ENCODE measurements at regions not wholly inside any gene's neighbourhood (a gene's known extent, or its start where the extent isn't known, plus 50 kb on each side); places are given as distances from the start of the nearest gene placed in this dataset.
"Not testable (repeated sequence)": the region's sequence is repeated elsewhere in the genome, so short reads cannot be mapped to it uniquely, and the experiment has no call there.

DNA sequence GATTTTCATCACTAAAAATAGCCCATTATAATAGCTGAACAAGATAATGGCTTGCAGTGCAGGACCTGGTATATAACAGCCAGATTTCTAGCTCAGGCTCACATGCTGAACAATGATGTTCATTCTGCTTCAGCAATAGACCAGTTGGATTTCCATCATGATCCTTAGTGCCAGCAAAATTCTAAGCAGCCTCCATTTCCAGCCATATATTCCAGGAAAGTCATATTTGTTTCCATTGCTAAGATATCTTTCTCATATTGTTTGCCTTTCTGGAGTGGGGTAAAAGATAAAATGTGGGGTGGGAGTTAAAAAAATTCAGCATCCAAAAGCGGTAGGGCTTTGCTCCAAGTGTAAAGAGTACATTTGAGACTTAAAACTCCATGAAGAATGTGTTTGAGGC is 2344.1 kb downstream of the PCDH7 start:
- no peak for DNase-seq

DNA sequence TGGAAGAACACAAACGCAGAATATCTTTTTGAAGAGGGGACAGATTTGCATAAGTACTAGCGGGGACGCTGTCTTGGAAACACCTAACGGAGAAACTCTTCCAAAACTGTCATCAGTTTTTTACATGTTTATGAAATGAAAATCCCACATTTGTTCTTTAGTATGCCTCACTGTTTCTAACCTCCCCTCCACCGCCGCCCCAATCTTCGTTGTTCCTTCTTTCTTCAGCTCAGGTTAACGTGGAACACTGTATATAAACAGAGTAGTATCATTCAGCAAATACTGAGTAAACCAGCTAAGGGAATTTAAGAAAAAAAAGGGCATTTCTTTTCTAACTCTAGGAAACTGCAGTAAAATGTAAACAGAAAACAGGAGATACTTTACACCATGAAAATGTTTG is 2345.6 kb downstream of the PCDH7 start:
- DNase-seq: no peak

DNA sequence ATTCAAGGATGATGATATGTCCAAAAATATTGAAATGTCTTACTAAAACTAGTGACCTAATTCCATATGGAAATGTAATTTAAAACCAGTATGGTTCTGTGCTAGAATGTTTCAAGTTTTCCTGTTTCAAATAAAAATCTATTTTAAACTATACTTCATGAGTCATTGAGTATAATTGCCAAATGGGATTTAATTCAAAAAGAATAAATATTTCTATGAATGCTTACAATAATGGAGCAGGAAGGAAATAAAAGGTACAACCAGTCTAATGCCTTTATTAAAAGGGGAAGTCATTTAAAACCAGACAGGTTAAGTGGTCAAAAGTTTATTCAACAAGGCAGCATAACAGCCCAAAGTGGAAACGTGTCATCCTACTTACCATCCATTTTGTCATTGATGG is 2347.1 kb downstream of the PCDH7 start:
- DNase-seq: no peak

DNA sequence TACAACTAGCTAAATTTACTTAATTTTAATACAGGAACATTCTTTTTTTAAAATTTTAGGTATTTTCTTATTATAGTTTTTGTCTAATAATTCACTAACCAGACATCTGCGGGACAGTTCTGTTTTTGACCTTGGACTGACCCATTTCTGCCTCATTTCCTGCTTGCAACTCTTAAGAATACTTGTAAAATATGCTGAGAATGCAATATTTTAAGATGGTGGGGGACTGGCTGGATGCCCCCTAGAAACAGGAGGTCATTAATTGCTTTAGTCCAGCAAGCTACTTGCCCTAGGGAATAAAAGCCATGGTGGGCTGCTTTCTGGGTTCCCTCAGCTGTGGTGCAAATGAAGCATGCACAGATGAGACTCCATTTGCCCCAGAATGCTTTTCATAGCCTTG is 2348.4 kb downstream of the PCDH7 start:
- DNase-seq: no peak

DNA sequence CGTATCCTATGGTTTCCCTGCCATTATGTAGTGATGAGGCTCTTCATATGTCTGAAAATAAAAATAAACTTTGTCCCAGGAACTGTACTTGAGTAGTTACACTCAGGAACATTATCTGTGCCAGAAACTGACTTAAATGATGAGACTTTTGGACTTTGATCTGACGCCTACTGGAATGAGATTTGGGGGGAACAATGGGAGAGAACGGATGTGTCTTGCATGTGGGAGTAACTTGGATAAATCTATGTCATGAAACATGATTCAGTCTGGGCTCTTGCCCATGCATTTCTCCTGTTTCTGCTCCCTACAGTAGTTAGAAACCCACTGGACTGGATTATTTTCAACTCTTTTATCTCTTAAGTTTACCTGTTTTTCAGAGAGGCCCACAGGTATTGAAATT is 2351.4 kb downstream of the PCDH7 start:
- no peak for DNase-seq

DNA sequence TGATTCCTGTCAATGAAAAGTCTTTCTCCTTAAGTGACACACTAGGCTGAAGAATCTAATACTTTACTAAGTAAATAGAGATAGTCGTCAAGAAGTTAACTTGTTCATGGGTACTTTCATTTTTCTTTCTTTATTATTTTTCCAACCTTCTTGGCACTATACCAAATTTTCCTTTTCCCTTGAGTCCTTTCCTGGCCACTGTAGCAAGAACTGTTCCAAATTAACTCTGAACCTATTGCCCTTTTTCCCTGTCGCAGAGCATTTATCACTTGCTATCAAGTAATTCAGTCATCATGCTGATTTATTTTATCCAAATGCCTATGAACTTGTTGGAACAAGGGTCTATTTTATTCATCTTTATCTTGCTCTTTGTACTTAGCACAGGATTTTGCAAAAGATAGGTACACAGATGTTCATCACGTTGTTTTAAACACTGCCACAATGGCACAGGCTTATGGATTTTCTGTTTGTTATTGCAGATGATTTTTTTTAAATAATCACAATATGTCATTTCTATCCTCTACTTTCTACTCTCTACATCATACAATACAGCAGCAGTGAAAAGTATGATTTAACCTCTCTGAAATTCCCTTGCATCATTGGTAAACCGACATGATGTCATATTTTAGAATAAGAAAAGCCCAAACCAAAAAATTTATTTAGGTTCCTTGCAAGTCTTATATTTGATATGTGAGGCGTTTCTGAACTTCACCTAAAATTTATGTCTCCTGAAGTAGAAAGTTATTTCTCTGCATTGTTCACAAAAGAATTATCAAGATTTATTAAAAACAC is 2352.3 kb downstream of the PCDH7 start:
- DNase-seq: no peak

DNA sequence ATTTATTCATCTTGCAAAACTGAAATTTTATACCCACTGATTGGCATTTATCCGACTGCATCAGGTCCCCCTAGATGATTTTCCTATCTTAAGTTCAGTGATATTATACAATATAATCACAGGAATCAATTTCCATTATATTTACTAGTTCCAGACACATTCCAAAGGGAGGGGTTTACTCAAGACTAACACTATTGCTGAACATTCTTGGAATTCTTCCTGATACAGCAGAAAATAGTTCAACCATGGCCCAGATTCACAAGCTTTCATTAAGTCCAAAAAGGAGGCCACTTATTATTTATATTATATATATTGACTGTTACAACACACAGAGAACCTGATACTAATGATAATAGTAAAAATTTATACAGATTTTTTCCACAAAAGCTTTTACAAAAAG is 2353.6 kb downstream of the PCDH7 start:
- no peak for DNase-seq

DNA sequence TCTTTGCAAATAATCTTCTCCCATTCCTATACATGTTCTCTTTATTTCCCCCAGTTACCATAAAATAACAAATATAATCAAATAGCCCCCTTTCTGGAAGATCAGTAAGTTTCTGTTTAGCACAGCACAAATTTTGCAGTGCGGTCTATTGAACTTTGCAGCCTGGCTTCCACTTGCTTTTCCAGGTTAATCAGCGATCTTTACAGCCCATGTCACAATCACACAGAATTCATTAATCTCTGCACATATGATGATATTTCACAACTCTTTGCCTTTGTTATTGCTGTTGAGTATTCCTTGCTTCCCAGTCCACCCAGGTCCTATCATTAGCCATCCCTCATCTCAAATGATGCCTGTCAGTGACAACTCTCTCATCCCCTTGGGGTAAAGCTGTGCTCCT is 2358.0 kb downstream of the PCDH7 start:
- DNase-seq: no peak

DNA sequence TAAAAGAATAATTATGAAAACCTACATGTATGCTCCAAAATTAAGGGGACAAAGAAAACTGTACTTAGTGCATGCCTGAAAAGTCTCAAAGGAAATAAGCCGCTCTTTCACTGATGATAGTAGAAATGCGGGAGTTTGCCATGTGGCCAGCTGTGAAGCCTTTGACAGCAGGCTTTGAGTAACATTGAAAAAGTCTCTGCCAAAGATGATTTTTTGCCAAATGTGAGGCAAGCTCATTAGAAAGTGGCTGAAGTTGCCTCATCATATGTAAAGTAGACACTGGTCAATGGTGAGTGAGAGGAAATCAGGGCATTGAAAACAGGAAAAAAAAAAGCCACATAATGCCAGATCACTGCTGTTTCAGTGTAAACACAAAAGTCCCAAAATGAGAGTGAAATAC is 2360.1 kb downstream of the PCDH7 start:
- DNase-seq: no peak

DNA sequence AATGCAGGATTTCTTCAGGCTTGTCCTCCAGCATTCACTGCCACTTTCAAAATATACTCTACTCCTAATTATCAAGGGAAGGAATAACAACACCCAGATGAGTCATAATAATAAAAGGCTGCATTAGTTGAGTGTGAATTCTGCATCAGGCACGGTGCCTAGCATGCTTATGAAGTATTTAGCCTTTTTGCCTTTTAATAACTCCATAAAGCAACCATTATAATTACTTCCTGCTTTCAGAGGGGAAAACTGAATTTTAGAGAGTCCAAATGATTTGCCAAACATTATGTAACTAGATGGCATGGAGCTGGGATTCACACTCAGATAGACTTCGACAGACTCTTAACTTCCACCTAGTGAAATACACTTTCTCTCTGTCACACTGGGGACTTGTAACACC is 2365.5 kb downstream of the PCDH7 start:
- no peak for DNase-seq

DNA sequence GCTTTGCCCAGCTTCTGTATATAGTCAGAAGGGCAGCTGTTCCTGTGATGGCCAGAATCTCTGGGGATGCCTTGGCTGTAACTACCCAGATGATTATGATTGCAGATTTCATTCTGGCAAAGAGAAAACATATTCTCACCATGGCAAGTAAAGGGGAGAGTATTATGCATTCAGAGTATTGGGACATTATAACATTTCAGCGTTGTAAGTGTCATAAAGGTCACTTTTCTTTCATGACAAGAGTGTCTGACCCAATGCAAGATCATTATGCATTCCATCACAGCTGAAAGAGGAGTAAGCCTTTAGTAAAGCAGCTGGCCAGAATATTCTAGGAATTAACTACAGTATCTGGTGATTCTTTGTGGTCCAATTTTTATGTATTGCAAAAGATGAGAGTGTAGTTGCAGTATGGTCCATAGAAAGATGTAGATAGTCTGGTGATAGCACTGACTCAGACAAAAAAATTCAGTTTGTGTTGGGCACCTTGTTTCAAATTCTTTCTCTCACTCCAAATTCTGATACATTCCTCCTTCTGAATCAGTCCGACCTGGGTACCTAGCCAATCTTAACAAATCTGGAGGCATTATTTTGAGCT is 2366.3 kb downstream of the PCDH7 start:
- no peak for DNase-seq

DNA sequence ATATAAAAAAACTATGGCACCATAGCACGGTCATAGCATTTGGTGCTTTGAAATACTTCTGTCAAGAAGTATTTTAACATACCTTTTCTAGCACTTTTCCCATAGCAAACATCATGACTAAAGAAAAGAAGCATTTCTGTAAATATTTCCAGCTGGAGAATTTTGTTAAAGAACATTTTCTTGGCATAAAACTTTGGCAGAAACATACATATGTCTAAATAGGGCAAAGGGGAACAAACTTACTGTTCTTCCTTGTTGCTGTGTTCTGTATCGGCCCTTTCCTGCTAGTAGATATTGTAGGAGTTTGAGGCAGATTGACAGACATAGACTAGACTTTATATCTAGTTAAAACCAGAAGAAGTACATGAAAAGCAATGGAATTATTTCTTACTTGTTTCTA is 2368.5 kb downstream of the PCDH7 start:
- no peak for DNase-seq

DNA sequence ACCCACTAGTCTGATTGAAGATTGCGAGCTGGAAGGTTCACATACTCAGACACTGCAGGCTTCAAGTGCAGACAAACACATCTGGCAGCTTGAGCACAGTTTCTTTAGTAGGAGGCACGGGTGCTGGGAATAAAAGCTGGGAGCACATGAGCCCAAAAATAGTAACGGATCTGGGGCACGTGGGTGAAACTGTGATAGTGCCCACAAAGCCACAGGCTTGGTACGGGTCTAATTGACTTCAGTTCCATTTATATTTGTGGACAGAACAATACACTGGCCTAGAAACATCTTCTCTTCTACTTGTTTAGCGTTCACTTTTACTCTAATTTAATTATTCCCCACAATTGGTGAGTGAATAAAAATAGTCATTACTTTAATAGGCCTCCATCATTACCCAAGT is 2370.7 kb downstream of the PCDH7 start:
- no peak for DNase-seq

DNA sequence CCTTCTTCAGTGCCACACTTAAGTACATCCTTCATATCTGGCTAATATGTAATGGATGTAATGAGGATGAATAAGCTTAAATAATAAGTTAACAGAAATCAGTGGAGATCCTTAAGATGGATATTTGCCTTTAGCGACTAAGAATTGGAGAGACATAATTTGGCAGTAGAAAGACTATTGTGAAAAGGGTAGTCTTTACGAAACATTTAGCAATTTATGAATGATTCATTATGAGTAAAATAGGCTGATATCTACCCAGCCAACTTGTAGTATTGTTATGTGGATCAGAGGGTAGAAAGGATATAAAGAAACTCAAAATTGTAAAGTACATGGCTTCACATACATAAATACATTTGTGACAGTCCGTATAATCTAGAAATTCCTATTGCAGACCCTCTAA is 2371.8 kb downstream of the PCDH7 start:
- DNase-seq: no peak

DNA sequence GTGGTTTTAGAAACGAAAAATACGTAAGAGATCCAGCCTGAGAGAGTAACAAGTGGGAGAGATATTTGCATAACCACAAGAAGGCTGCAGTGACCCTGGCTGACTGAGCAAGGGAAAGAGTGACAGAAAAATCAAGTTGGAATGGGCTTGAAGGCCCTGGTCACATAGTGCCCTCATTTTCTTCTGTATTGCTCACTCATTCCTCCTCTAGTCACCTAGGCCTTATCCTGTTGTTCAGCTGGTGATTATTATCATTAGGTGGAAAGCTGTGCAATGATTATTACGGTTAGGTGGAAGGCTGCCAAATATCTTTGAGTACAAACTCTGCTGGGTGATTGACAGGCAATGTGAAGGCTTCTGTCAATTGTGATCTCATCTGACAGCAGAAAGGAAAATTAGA is 2384.1 kb downstream of the PCDH7 start:
- DNase-seq: no peak

DNA sequence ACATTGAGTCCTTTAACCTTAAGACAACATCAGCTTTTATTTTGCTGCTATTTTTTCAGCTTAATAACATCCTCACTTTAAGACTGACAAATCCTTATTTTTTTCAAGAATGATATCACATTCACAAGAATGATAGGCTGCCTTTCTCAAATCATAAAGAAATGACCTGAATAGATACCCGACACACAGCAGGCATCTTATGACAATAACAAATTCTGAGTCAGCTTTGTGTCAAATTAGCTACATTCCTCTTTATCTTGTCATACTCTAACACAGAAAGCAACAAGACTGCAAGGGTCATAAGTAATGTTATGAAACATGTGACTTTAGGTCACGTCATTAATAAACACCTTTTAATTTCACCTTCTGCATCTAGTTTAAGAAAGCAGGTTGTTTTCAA is 2387.6 kb downstream of the PCDH7 start:
- DNase-seq: no peak

DNA sequence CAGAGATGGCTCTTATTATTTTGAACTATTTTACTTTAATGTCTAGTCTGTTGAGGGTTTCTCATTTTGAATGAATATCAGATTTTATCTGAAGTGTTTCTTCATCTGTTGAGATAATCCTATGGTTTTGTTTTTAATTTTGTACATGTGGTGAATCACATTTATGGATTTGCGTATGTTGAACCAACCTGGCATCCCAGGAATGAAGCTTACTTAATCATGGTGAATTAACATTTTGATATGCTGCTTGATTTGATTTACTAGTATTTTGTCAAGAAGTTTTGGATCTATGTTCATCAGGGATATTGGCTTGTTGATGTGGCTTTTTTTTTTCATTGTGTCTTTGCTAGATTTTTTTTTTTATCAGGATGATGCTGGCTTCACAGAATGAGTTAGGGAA is 2390.9 kb downstream of the PCDH7 start:
- DNase-seq: no peak

DNA sequence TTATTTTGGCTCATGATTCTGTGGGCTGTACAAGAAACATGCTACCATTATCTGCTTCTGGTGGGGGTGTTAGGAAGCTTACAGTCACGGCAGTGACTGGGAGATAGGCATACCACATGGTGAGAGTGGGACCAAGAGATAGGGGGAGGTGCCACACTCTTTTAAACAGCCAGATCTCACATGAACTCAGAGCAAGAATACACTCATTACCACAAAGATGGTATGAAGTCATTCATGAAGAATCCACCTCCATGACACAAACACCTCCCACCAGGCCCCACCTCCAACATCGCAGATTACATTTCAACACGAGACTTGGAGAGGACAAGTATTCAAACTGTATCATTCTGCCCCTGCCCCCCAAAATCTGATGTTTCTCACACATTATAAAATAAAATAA is 2396.7 kb downstream of the PCDH7 start:
- DNase-seq: no peak

DNA sequence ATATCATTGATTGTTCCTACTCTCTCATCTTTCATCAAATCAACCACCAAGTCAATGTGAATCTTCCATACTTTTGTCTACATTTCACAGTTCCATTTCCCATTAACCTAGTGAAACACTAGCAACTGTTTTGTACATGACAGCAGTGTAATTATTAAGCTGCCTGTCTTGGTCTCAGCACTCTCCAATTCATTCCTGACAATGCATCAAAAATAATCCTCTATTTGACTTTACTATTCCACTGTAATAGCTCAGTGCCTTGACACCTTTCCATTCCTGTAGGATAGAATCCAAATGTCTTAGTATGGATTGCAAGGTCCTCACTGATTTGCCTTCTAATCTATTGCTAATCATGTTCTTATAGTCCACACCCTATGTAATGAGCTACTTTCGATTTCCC is 2405.8 kb downstream of the PCDH7 start:
- DNase-seq: no peak

DNA sequence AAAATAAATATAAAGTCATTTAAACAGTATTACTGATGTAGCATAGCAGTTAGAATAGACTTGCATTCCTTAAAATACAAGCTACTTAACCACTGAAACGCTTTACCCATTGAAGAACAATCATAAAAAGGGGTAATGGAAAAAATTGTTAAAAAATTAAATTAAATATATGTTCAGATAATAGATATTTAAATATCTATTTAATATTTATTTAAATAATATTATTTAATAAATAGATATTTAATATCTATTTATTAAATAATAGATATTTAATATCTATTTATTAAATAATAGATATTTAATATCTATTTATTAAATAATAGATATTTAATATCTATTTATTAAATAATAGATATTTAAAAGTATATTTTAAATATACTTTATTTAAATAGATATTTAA is 2410.5 kb downstream of the PCDH7 start:
- DNase-seq: not testable (repeated sequence)

DNA sequence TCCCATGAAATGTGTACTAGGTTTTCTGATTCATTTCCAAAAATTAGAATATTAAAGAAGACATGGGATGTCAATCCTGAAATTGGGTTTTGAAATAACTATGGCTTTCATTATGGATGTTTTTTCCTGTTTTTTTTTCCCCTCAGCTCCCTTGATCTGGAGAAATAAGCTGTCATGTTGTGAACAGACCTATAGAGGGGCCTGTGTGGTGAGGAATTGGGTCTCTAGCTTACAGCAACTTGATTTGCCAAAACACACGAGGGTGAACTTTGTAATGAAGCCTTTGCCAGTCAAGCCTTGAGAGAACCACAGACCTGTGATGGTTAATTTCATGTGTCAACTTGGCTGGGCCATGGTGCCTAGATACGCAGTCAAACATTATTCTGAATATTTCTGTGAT is 2413.6 kb downstream of the PCDH7 start:
- no peak for DNase-seq

DNA sequence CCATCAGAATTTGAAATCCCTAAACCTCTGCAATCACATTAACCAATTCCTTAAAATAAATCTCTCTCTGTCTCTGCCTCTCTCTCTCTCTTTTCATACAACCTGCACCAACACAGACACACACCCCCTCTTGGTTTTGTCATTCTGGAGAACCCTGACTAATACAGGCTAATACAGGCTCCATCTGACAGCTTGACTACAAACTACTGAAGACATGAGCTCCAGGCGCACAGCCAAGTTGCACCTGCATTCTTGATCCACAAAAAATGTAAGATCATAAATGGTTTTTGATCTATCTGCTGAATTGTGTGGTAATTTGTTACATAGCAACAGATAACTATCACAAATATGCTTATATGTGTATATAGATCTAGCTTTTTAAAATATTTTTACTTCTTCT is 2414.2 kb downstream of the PCDH7 start:
- no peak for DNase-seq

DNA sequence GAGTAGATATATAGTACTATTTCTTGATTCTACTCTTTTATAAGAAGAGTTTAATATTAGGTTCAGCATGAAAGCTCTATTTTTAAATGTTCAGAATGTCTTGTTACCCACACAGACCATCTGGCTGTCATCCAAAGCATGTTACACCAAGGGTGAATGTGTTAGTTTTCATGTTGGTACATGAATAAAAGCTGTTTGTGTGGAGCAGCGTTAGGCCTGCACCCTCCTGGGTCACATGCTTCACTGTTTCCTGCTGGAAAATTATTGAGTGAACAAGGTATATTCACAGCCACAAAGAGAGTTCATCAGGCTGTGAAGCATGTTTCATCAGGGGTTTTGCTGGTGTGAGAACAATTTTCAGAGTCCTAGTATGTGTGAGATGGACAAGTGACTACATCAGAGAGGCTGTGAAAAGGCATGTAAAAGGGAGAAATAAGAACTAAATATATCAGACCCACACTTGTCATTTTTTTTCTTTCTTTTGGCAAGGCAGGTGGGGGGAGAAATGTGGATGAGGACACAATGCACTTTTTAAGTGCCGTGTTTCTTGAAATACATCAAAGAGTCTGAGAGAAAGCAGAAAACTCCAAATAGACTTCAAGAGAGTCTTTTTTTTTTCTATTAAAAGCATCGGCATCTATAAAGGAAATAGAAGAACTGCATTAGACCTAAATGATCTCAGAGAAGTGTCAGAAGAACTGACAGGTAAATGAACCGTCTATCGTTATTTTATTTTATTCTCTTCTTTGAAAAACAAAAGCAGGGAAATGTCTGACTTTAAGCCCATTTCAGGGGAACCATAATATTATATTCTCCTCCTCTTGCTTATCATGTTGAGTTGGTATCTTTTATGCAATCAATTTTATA is 2429.7 kb downstream of the PCDH7 start:
- DNase-seq: no peak

DNA sequence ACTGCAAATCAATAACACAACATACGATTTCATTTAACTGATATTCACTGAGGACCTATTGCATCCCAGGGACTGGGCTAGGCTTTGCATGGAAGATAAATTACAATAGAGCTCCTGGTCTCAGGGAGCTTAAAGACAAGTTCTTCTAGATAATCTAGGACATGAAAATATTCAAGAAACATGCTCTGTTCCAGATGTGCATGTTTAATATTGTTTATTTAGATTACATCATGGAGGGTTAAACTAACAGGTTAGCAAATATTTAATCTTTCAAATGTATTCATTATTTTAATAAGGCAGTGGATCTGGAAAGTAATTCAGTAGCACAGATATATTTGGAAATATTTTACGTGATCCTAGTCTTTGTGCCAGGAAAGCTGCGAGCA is 2430.3 kb downstream of the PCDH7 start:
- DNase-seq: no peak
